SK-N-SH treated with all-trans-retinoic acid at 6 μM for 48 hours (cell line): ENCODE measurements at regions not wholly inside any gene's neighbourhood (a gene's known extent, or its start where the extent isn't known, plus 50 kb on each side); places are given as distances from the start of the nearest gene placed in this dataset.

Experiments
- ATAC-seq: fragments of 200-7000 bp; cut with Tn5 transposase; 3 replicates; pipeline ENCODE4 v1.9.1; 2020; ENCODE audit warnings: mild to moderate bottlenecking, moderate library complexity
- ARNTL ChIP-seq: fragments of 450-650 bp; formaldehyde crosslinking; IDR thresholded peaks from 2 replicates; pipeline ENCODE4 v1.5.0; 2020; ENCODE audit warnings: low read depth, mild to moderate bottlenecking, moderate library complexity, borderline replicate concordance
- ESRRG ChIP-seq: fragments of 250-450 bp; sonication (Bioruptor Pico); IDR thresholded peaks from 2 replicates; pipeline ENCODE4 v1.6.1; 2021; ENCODE audit warnings: mild to moderate bottlenecking
- GLIS3 ChIP-seq: fragments of 250-450 bp; sonication (Bioruptor Pico); IDR thresholded peaks from 2 replicates; pipeline ENCODE4 v1.5.0; 2020; ENCODE audit warnings: mild to moderate bottlenecking, moderate library complexity
- ISL1 ChIP-seq: fragments of 250-450 bp; sonication (Bioruptor Pico); IDR thresholded peaks from 2 replicates; pipeline ENCODE4 v2.1.2; 2022; ENCODE audit warnings: mild to moderate bottlenecking, moderate library complexity
- PPARA ChIP-seq: fragments of 250-450 bp; sonication (Bioruptor Pico); IDR thresholded peaks from 2 replicates; pipeline ENCODE4 v1.5.0; 2020; ENCODE audit warnings: mild to moderate bottlenecking, borderline replicate concordance
- SNAI2 ChIP-seq: fragments of 250-450 bp; sonication (Bioruptor Pico); IDR thresholded peaks from 2 replicates; pipeline ENCODE4 v1.5.0; 2020; ENCODE audit warnings: mild to moderate bottlenecking, moderate library complexity
- TCF4 ChIP-seq: fragments of 250-450 bp; sonication (Bioruptor Pico); IDR thresholded peaks from 2 replicates; pipeline ENCODE4 v1.8.0; 2021; ENCODE audit warnings: mild to moderate bottlenecking, moderate library complexity, borderline replicate concordance
- TOX ChIP-seq: fragments of 250-450 bp; sonication (Bioruptor Pico); IDR thresholded peaks from 2 replicates; pipeline ENCODE4 v1.8.0; 2021; ENCODE audit warnings: mild to moderate bottlenecking, moderate library complexity, borderline replicate concordance
- TSHZ2 ChIP-seq: fragments of 250-450 bp; sonication (Bioruptor Pico); IDR thresholded peaks from 2 replicates; pipeline ENCODE4 v1.5.0; 2020; ENCODE audit warnings: mild to moderate bottlenecking, moderate library complexity
- ZNF70 ChIP-seq: fragments of 450-650 bp; formaldehyde crosslinking; IDR thresholded peaks from 2 replicates; pipeline ENCODE4 v1.5.0; 2020; ENCODE audit warnings: mild to moderate bottlenecking, moderate library complexity
- TF ChIP-seq, protein P1 (sequence below): fragments of 250-450 bp; sonication (Bioruptor Pico); IDR thresholded peaks from 2 replicates; pipeline ENCODE4 v1.8.0; 2021; ENCODE audit warnings: low read depth, mild to moderate bottlenecking, moderate library complexity, borderline replicate concordance
- TF ChIP-seq, protein P2 (sequence below): fragments of 250-450 bp; sonication (Bioruptor Pico); IDR thresholded peaks from 2 replicates; pipeline ENCODE4 v1.5.1; 2021; ENCODE audit warnings: mild to moderate bottlenecking, moderate library complexity
- TF ChIP-seq, protein P3 (sequence below): fragments of 250-450 bp; sonication (Bioruptor Pico); IDR thresholded peaks from 2 replicates; pipeline ENCODE4 v1.5.1; 2020; ENCODE audit warnings: low read depth, mild to moderate bottlenecking, moderate library complexity

GRCh38 chr6:151164383-151164782, 75.4 kb upstream of the AKAP12 start:
- ATAC-seq = no peak
- TF ChIP-seq TOX (CRISPR knock-in tag) (no peak), TCF4 (CRISPR knock-in tag) (no peak), ARNTL (CRISPR knock-in tag) (no peak), GLIS3 (CRISPR knock-in tag) (no peak)
- TF ChIP-seq, protein P1, sequence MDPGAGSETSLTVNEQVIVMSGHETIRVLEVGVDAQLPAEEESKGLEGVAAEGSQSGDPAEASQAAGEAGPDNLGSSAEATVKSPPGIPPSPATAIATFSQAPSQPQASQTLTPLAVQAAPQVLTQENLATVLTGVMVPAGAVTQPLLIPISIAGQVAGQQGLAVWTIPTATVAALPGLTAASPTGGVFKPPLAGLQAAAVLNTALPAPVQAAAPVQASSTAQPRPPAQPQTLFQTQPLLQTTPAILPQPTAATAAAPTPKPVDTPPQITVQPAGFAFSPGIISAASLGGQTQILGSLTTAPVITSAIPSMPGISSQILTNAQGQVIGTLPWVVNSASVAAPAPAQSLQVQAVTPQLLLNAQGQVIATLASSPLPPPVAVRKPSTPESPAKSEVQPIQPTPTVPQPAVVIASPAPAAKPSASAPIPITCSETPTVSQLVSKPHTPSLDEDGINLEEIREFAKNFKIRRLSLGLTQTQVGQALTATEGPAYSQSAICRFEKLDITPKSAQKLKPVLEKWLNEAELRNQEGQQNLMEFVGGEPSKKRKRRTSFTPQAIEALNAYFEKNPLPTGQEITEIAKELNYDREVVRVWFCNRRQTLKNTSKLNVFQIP (CRISPR knock-in tag) = no peak
- TF ChIP-seq, protein P2, sequence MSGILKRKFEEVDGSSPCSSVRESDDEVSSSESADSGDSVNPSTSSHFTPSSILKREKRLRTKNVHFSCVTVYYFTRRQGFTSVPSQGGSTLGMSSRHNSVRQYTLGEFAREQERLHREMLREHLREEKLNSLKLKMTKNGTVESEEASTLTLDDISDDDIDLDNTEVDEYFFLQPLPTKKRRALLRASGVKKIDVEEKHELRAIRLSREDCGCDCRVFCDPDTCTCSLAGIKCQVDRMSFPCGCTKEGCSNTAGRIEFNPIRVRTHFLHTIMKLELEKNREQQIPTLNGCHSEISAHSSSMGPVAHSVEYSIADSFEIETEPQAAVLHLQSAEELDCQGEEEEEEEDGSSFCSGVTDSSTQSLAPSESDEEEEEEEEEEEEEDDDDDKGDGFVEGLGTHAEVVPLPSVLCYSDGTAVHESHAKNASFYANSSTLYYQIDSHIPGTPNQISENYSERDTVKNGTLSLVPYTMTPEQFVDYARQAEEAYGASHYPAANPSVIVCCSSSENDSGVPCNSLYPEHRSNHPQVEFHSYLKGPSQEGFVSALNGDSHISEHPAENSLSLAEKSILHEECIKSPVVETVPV = no peak
- TF ChIP-seq, protein P3, sequence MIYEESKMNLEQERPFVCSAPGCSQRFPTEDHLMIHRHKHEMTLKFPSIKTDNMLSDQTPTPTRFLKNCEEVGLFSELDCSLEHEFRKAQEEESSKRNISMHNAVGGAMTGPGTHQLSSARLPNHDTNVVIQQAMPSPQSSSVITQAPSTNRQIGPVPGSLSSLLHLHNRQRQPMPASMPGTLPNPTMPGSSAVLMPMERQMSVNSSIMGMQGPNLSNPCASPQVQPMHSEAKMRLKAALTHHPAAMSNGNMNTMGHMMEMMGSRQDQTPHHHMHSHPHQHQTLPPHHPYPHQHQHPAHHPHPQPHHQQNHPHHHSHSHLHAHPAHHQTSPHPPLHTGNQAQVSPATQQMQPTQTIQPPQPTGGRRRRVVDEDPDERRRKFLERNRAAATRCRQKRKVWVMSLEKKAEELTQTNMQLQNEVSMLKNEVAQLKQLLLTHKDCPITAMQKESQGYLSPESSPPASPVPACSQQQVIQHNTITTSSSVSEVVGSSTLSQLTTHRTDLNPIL (CRISPR knock-in tag) = no peak

- ATAC-seq = no peak
- TF ChIP-seq, protein P3 (CRISPR knock-in tag) = no peak
- no peak for TF ChIP-seq ZNF70 (CRISPR knock-in tag)
- TF ChIP-seq PPARA (CRISPR knock-in tag) = no peak
- no peak for TF ChIP-seq TSHZ2 (CRISPR knock-in tag)
- TF ChIP-seq GLIS3 (CRISPR knock-in tag) = no peak
- no peak for TF ChIP-seq TOX (CRISPR knock-in tag)
These were observed 73.6 kb upstream of the AKAP12 start for GRCh38 chr6:151166180-151166579.

- ATAC-seq = no peak
- TF ChIP-seq SNAI2 (CRISPR knock-in tag) (no peak), ISL1 (CRISPR knock-in tag) (no peak), ESRRG (CRISPR knock-in tag) (no peak), PPARA (CRISPR knock-in tag) (no peak), TSHZ2 (CRISPR knock-in tag) (no peak), GLIS3 (CRISPR knock-in tag) (no peak)
- TF ChIP-seq, protein P3 (CRISPR knock-in tag) = no peak
These were observed 72.7 kb upstream of the AKAP12 start for GRCh38 chr6:151167034-151167433.
